NCI-H1092 (cell line): ENCODE measurements at regions not wholly inside any gene's neighbourhood (a gene's known extent, or its start where the extent isn't known, plus 50 kb on each side); places are given as distances from the start of the nearest gene placed in this dataset.

Experiments used
- DNase-seq: peaks from one replicate; lab custom pipeline; 2025; lab: John Stamatoyannopoulos, UW

- no peak for DNase-seq
Measured at GRCh38 chr18:22073411-22073810, 96.0 kb upstream of the GATA6 start.

- no peak for DNase-seq
Measured at GRCh38 chr18:22074282-22075070, 94.9 kb upstream of the GATA6 start.

- DNase-seq, result no peak
Measured at GRCh38 chr18:22080035-22080434, 89.4 kb upstream of the GATA6 start.

GRCh38 chr18:22082408-22082807 lies 87.0 kb upstream of the GATA6 start:
- DNase-seq, result no peak

GRCh38 chr18:22084547-22084946 lies 84.8 kb upstream of the GATA6 start:
- DNase-seq, result no peak

- DNase-seq, result no peak
Measured at GRCh38 chr18:22086973-22087372, 82.4 kb upstream of the GATA6 start.

DNA sequence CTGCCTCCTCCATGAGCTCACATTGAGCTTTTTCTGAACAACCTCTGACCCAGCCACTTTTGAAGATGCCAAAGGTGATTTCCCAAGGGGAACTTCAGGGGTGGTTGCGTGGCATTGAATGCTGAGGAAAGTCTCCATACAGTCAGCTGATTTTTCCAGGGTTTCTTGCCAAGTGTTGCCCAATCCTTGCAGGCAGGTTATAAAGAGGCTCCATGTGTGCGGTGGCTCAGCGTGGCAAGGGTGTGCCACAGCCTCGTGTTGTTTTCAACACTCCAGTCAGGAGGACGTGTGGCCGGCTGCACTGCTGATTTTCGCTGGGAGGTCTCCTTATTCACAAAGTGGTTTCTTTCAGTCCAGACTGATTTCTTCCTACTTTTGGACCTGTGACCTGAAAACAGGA lies 81.4 kb upstream of the GATA6 start:
- no peak for DNase-seq

- DNase-seq, result no peak
Measured at GRCh38 chr18:22088996-22089640, 80.3 kb upstream of the GATA6 start.

DNA sequence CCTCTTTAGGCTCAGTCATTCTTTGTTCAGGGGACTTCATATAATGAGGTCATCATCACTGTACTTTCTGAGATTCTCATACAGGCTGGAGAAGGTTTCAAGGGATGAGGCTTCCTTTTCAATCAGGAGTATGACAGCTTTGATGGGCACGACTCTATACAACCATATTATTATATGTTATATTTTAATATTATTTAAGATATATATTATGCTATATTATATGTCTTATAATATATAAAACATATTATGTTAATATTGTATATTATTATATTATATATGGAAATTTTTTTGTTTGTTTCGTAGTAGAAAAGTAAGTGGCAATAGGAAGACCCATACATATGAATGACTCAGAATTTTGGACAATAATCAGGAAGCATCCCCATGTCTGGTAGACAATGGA lies 78.0 kb upstream of the GATA6 start:
- DNase-seq, result no peak

DNA sequence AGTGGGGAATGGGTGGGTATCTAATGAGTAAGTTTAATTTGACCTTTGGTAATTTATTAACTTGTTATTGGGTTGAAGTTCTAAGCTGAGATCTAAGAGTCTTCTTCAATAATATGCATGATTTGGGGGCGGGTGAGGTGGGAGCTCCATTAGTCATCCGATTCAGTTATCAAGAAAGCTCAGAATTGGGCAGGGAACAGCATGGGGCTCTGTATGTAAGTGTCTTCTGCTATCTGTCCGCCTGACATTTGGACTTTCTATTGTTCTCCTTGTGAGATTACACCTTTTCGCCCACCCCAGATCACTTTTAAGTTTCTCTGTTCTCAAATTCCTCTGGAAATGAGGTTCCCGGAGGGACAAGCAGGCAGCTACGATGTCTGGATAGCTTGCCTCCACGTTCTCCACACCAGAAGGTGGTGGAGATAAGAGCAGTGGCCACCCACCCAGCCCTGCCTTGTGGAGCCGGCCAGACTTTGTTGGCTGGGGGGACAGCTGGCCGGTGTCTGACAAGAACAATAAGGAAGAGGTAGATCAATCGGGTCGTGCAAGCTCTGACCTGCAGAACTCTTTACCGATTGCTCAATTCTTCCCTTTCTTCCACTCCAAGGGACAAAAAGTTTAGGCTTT lies 75.5 kb upstream of the GATA6 start:
- DNase-seq, result no peak

GRCh38 chr18:22094358-22094734 lies 75.0 kb upstream of the GATA6 start:
- DNase-seq, result no peak

- no peak for DNase-seq
Measured at GRCh38 chr18:22098563-22098989, 70.8 kb upstream of the GATA6 start.

- DNase-seq, result no peak
Measured at GRCh38 chr18:22099925-22100324, 69.5 kb upstream of the GATA6 start.

GRCh38 chr18:22101731-22102130 lies 67.7 kb upstream of the GATA6 start:
- no peak for DNase-seq

DNA sequence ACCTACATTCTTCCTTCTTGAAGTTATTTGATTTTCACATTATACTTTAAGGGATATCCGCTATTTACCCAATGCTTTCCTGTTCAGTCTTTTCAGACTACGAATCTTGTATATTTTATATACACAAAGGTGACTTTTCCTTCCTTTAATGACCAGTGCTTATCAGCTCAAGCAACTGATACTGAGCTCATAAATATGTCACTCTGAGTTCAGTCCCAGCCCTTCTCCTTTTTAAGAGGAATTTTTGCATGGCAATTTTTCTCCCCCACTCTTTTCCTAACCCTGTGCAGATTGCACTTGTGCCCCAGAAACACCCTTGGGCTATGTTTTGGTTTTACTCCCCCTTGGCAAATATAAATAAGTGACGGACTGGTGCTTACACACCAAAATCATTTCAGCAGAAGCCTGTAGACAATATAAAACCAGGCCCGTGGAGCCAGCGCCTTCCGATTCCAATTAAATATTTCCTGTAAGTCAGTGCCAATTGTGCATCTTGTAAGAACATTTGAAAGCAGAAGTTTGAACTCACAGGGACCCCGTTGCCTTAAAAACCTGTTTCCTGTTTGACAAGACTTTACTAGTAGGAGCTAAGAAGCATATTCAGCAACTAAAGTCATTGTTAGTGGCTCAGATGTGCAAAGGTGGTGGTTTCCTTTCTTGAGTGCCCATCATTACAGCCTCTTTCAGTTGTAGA lies 66.3 kb upstream of the GATA6 start:
- no peak for DNase-seq

- DNase-seq, result no peak
Measured at GRCh38 chr18:22103647-22104031, 65.8 kb upstream of the GATA6 start.

- no peak for DNase-seq
Measured at GRCh38 chr18:22106536-22107292, 62.7 kb upstream of the GATA6 start.

DNA sequence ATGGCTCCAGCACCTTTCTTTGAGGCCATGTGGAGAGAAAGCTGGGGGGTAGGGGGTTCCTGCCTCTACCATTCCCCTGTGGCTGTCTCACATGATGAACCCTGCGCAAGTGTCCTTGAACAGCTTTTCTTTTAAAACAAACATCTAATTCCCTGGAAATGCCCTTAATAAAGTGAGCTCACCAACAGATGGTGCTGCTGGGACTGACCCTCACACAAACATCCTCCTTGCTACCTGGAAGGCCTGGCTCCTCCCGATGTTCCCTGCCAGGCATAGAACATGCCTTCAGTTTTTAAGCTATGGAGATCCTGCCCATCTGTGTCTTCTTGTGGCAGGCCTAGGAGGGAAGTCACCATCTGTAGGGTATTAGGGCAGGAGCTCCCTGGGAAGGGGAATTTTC lies 60.7 kb upstream of the GATA6 start:
- DNase-seq, result no peak

GRCh38 chr18:22109535-22109934 lies 59.9 kb upstream of the GATA6 start:
- no peak for DNase-seq

DNA sequence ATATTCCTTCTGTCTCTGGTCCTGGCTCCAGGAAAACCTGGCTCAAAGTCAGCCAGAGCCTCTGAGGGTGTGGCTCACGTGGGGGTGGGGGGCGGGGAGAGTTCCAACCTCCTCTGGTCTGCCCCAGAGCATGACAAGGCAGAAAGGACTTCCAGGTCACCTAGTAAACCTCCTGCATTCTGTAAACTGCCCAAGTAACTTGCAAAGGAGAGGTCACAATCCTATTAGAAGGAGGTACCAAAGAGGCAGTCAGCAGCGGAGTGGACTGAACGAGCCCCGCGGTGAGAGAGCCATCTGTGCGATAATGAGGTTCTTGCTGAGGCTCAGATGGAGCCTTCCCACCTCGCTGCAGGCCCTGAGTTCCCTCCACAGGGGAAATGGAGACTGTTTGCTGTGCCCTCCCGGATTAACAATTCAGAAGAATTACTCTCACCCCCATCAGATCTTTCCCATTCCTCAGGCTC lies 58.9 kb upstream of the GATA6 start:
- no peak for DNase-seq

DNA sequence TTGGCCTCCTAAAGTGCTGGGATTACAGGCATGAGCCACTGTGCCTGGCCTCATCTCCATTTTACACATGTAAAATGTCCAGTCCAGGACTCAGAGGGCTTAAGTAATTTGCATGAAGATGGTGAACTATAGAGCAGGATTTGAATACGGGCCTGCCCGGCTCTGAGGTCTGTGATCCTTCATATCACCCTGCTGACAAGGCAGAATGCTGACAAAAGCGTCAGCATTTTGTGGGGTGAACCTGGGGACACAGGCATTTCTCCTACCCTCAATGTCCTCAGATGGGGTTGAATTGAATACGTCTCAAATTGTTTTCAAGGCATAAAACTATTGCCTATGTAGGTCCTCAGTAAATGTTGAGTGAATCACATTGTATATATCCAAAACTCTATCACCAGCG lies 57.2 kb upstream of the GATA6 start:
- DNase-seq, result no peak
